Epithelial cell of proximal tubule (primary cell): ENCODE measurements at regions not wholly inside any gene's neighbourhood (a gene's known extent, or its start where the extent isn't known, plus 50 kb on each side); places are given as distances from the start of the nearest gene placed in this dataset.

Experiments
- DNase-seq: peaks from one replicate; pipeline ENCODE4 v3.0.0-alpha.2; 2011; ENCODE audit warnings: low read depth
- H3K4me3 ChIP-seq: 2 replicates; pipeline ENCODE4 v1.5.1; 2011; ENCODE audit warnings: low read depth, mild to moderate bottlenecking, low read length
- TF ChIP-seq, protein P1 (sequence below): conservative IDR thresholded peaks from 2 replicates; pipeline ENCODE4 v1.5.1; 2012; ENCODE audit warnings: low read depth, mild to moderate bottlenecking, low read length

DNA sequence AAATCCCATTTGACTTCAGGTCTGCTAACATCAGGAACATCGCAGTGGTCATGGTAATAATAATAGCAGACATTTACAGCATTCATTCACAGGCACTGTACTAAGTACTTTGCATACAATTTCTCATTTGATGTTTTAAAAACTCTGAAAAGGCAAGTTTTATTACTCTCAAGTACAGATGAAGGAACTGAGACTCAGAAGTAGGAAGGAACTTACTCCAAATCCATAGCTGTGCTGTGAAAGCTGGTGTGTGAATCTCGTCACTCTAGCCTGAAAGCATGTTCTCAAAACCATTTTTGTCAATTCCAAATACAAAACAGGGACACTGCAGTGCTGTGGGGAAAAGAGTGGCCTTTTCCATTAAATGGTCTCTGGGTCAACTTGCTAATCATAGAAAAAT, 179.9 kb downstream of the FAM43A start:
- TF ChIP-seq, protein P1, sequence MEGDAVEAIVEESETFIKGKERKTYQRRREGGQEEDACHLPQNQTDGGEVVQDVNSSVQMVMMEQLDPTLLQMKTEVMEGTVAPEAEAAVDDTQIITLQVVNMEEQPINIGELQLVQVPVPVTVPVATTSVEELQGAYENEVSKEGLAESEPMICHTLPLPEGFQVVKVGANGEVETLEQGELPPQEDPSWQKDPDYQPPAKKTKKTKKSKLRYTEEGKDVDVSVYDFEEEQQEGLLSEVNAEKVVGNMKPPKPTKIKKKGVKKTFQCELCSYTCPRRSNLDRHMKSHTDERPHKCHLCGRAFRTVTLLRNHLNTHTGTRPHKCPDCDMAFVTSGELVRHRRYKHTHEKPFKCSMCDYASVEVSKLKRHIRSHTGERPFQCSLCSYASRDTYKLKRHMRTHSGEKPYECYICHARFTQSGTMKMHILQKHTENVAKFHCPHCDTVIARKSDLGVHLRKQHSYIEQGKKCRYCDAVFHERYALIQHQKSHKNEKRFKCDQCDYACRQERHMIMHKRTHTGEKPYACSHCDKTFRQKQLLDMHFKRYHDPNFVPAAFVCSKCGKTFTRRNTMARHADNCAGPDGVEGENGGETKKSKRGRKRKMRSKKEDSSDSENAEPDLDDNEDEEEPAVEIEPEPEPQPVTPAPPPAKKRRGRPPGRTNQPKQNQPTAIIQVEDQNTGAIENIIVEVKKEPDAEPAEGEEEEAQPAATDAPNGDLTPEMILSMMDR = no peak
- H3K4me3 ChIP-seq = no peak overlapping the region
- DNase-seq = no peak

DNA sequence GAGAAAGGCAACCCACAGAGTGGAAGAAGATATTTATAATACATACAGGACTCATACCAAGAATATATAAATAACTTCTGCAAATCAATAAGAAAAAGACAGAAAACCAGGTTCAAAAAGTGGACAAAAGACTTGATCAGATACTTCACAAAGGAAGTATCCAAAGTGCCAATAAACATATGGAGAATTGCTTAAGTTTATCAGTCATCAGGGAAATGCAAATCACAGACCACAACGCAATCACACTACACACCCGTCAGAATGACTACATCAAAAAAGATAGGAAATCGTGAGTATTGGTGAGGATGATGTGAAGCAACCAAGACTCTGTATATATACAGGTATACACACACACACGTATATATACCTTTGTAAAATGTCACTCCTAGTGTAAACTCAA, 180.6 kb downstream of the FAM43A start:
- DNase-seq = no peak
- TF ChIP-seq, protein P1 = no peak
- H3K4me3 ChIP-seq = no peak overlapping the region

DNA sequence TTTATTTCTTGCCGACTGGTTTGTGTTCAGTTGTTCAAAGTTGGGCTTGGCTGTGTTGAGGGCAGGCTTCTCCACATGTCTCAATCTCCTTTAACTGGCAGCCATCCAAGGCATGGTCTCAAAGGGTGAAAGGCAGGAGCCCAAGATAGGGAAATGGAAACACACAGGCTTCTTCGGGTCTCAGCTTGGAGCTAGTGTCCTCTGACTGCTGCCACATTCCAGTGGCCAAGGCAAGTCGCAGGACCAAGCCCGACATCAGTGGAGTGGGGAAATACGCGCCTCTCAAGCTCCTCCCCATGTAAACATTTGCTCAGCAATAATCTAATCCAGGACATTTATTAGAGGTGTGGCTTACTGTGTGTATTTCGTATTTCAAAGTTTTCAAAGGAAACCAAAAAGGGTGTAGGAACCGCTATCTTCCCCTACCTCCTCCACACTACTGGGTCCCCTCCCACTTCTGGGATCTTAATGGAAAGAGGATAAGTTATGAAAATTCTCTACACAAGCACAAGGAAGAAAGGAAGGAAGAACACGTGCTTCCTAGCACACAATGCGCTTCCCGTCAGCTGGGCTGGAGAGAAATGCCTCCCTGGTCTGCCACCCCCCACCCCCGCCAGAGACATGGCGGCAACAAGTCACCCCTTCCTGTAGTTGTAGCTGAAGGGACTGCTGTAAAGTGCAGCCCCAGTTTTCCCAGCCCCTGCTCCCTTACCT, 181.7 kb downstream of the FAM43A start:
- no peak for DNase-seq
- TF ChIP-seq, protein P1 = no peak
- no peak overlapping the region for H3K4me3 ChIP-seq

DNA sequence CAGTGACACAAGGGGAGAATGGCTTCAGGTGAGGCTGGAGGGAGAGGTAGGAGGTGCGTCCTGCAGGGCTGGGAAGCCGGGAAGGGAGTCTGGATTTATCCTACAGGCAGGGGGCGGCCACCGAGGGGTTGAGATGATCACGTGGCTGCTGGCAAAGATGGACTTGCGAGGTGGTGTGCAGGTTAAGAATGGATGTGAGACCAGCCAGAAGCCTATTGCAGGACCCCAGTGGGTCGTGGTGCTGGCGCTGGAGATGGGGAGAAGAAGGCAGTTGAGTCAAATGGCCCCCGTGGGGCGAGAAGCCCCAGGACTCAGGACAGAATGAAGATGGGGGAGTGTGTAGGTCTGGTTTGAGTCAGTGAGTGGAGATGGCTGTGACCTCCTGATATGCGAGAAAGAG, 183.1 kb downstream of the FAM43A start:
- H3K4me3 ChIP-seq = no peak overlapping the region
- DNase-seq = no peak
- TF ChIP-seq, protein P1 = no peak

DNA sequence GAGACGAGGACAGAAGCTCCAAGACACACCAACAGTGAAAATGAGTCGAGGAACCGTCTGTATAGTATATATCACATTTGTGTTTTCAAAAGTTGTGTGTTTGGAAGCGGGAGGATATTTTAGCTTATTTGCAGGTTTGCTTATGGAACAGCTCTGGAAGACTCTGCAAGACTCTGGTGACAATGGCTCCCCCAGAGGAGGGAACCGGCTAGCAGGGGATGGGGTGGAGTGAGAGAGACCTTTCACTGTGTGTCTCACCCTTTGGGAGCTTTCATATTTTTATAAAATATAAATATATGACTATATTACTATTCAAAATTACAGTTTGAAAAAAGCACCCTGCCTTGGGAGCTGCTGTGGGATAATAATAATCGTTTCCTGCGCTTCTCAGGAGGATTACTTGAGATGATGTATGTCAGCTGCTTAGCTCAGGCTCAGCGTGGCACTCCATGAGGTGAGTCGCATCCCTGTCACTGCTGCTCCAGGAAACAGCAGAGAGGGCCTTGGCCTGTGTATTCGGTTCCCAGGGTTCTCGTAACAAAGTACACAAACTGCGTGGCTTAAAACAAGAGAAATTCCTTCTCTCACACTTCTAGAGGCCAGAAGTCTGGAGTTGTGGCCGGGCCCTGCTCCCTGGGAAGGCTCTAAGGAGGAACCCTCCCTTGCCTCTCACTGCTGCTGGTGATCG, 183.9 kb downstream of the FAM43A start:
- no peak for DNase-seq
- no peak overlapping the region for H3K4me3 ChIP-seq
- TF ChIP-seq, protein P1 = no peak

DNA sequence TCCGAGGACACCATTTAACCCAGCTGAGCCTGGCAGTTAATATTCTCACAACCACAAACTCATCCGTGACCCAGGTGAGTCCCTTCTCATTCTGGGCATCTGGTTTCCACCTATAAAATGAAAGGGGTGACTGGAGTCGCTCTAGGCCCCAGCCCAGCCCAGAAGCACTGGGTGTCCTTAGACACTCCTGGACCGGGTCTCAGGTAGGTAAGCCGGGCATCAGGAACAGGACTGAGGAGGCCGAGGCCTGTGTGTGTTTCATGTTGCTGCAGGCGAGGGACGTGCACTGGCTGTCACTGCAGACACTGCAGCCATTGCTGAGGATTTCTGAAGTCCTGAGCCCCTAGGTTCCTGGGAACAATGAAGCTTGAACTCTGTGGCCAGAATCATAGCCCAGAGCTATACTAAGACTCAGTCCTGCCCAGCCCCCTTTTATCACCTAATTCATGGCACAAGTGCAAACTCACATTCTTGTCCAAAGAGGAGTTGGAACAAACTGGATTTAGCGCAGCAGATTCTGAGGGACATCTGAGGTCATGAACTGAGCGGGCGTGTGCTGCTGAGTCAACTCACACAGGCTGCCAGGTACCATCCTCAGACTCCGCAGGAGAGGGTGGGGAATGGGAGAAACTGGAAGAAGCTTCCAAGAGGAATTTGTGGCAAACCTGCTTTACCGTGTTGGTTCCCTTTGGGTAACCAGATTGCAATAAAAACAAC, 184.9 kb downstream of the FAM43A start:
- no peak overlapping the region for H3K4me3 ChIP-seq
- no peak for DNase-seq
- TF ChIP-seq, protein P1 = no peak
